Endothelial cell of umbilical vein (primary cell): ENCODE measurements at regions not wholly inside any gene's neighbourhood (a gene's known extent, or its start where the extent isn't known, plus 50 kb on each side); places are given as distances from the start of the nearest gene placed in this dataset.

Experiments
- BruUV-seq: library from RNA; stranded (reverse); fragments of 400-500 nt; replicated peaks from 2 replicates; lab custom pipeline; 2021; lab: Mats Ljungman, UMichigan
- CTCF ChIA-PET: fragments of 300-600, 350-600 bp; sonication (Branson Sonifier 250); formaldehyde crosslinking; loops from one replicate; lab custom pipeline; 2021; ENCODE audit warnings: antibody characterized with exemption, inconsistent platforms; lab: Charles Lee
- POLR2A ChIA-PET: fragments of 300-600, 350-600 bp; sonication (Branson Sonifier 250); formaldehyde crosslinking; loops from one replicate; lab custom pipeline; 2021; ENCODE audit warnings: antibody characterized with exemption, inconsistent platforms; lab: Charles Lee
- DNase-seq: peaks from one replicate; pipeline ENCODE4 v3.0.0-alpha.2; 2011; ENCODE audit warnings: low read depth, low spot score
- FAIRE-seq: peaks from 2 replicates; lab custom pipeline; 2011; peaks lifted over from hg19 to GRCh38; lab: Jason Lieb, UNC
- H2AFZ ChIP-seq: 2 replicates; pipeline ENCODE4 v1.6.0; 2012; ENCODE audit warnings: low read depth, low read length, control low read depth, inconsistent platforms
- H3K27ac ChIP-seq: 2 replicates; pipeline ENCODE4 v1.5.1; 2011; ENCODE audit warnings: low read depth, mild to moderate bottlenecking, control low read depth, low read length, moderate library complexity; ENCODE audit not compliant: insufficient read depth
- H3K27me3 ChIP-seq, 2 experiments: 2 replicates each; pipeline versions ENCODE4 v1.6.0 to v1.6.1; 2011; ENCODE audit warnings: low read length in 2 of 2, mixed read lengths in 1 of 2; ENCODE audit not compliant: control insufficient read depth in 2 of 2, insufficient read depth in 2 of 2
- H3K36me3 ChIP-seq, 2 experiments: 2 replicates in 1 of 2; 3 replicates in 1 of 2; pipeline ENCODE4 v1.5.1; 2011; ENCODE audit warnings: low read length in 2 of 2, mild to moderate bottlenecking in 1 of 2, moderate library complexity in 1 of 2; ENCODE audit not compliant: control insufficient read depth in 2 of 2, insufficient read depth in 2 of 2; ENCODE audit errors: extremely low read depth in 1 of 2
- H3K4me1 ChIP-seq: 3 replicates; pipeline ENCODE4 v1.5.1; 2011; ENCODE audit warnings: mild to moderate bottlenecking, low read length; ENCODE audit not compliant: control insufficient read depth, insufficient read depth; ENCODE audit errors: extremely low read depth
- H3K4me2 ChIP-seq: 2 replicates; pipeline ENCODE4 v1.6.1; 2011; ENCODE audit warnings: low read length, control low read depth, mixed read lengths; ENCODE audit not compliant: insufficient read depth
- H3K4me3 ChIP-seq, 3 experiments: fragments of 200-600 bp in 1 of 3; sonication (generic), shearing (Covaris generic) in 1 of 3; replicated peaks in 1 of 3; 2 replicates each; pipeline ENCODE4 v1.5.1; 2011 to 2016; ENCODE audit warnings: control low read depth in 3 of 3, low read length in 3 of 3, mild to moderate bottlenecking in 2 of 3, inconsistent platforms in 1 of 3, low read depth in 1 of 3, moderate library complexity in 1 of 3; ENCODE audit not compliant: insufficient read depth in 1 of 3
- H3K79me2 ChIP-seq: 2 replicates; pipeline ENCODE4 v1.6.0; 2012; ENCODE audit warnings: low read length, inconsistent platforms; ENCODE audit not compliant: control insufficient read depth, insufficient read depth
- H3K9ac ChIP-seq: replicated peaks from 2 replicates; pipeline ENCODE3; 2011; ENCODE audit warnings: low read length, control low read depth; ENCODE audit not compliant: insufficient read depth; ENCODE audit errors: extremely low read depth
- H3K9me1 ChIP-seq: replicated peaks from 3 replicates; pipeline ENCODE4 v1.6.0; 2011; ENCODE audit warnings: mild to moderate bottlenecking, low read length; ENCODE audit not compliant: control insufficient read depth, insufficient read depth; ENCODE audit errors: extremely low read depth
- H3K9me3 ChIP-seq: replicated peaks from 2 replicates; pipeline ENCODE4 v1.5.1; 2012; ENCODE audit warnings: low read length, inconsistent platforms; ENCODE audit not compliant: control insufficient read depth, insufficient read depth
- H4K20me1 ChIP-seq: replicated peaks from 2 replicates; pipeline ENCODE3; 2011; ENCODE audit warnings: mild to moderate bottlenecking, low read length; ENCODE audit not compliant: control insufficient read depth, insufficient read depth; ENCODE audit errors: extremely low read depth
- CTCF ChIP-seq, 2 donors: IDR thresholded peaks; 1 replicate in 1 of 2; 2 replicates in 1 of 2; pipeline ENCODE4 v1.5.1; 2011; ENCODE audit warnings: low read length in 2 of 2, mild to moderate bottlenecking in 2 of 2, moderate library complexity in 2 of 2, control low read depth in 1 of 2, inconsistent platforms in 1 of 2, low read depth in 1 of 2; ENCODE audit not compliant: insufficient read depth in 1 of 2; ENCODE audit errors: extremely low read depth in 1 of 2
- EZH2 ChIP-seq: IDR thresholded peaks from 2 replicates; pipeline ENCODE4 v1.6.1; 2012; ENCODE audit warnings: borderline replicate concordance, low read depth, mild to moderate bottlenecking, moderate library complexity, low read length, inconsistent platforms; ENCODE audit not compliant: severe bottlenecking
- FOS ChIP-seq: IDR thresholded peaks from 2 replicates; pipeline ENCODE4 v1.6.1; 2011; ENCODE audit warnings: mild to moderate bottlenecking, low read length, moderate library complexity, borderline replicate concordance; ENCODE audit not compliant: insufficient read depth
- GATA2 ChIP-seq: IDR thresholded peaks from 2 replicates; pipeline ENCODE4 v1.7.0; 2011; ENCODE audit warnings: low read depth, mild to moderate bottlenecking, moderate library complexity, mixed read lengths, low read length; ENCODE audit not compliant: insufficient read length, insufficient read depth
- JUN ChIP-seq: IDR thresholded peaks from 2 replicates; pipeline ENCODE4 v1.6.1; 2011; ENCODE audit warnings: borderline replicate concordance, low read depth; ENCODE audit not compliant: insufficient read length, insufficient read depth
- MAX ChIP-seq: IDR thresholded peaks from 2 replicates; pipeline ENCODE4 v1.6.1; 2011; ENCODE audit not compliant: insufficient read depth, insufficient read length
- MYC ChIP-seq: IDR thresholded peaks from one replicate; pipeline ENCODE4 v1.6.1; 2011; ENCODE audit warnings: mild to moderate bottlenecking, low read depth, low read length
- POLR2A ChIP-seq: IDR thresholded peaks from 2 replicates; pipeline ENCODE4 v1.6.1; 2012; ENCODE audit warnings: low read depth, mild to moderate bottlenecking, control low read depth, low read length
- POLR2AphosphoS5 ChIP-seq: IDR thresholded peaks from 2 replicates; pipeline ENCODE4 v1.6.1; 2012; ENCODE audit warnings: low read depth, mild to moderate bottlenecking, control low read depth, low read length, moderate library complexity; ENCODE audit not compliant: insufficient read depth
- dilution Hi-C: fragments of 300-500 bp; cut with MboI; formaldehyde crosslinking; loops from one replicate; pipeline ENCODE4 v1.15.0; 2019; ENCODE audit warnings: low sequenced_read_pairs; ENCODE audit not compliant: extremely low pct_ligation_motif_present
- intact Hi-C: fragments of 100-400 bp; cut with micrococcal nuclease; formaldehyde crosslinking; loops from one replicate; pipeline ENCODE4 v1.10.0; 2022

GRCh38 chr1:116852910-116853309 is 56.8 kb upstream of the PTGFRN start:
- intact Hi-C loops: loop anchor here (1.0 to 10.0 kb wide), 4 partner anchors 25 to 278 kb away; partner anchors contain the start of gene CD58
- no peak overlapping the region for H3K4me2 ChIP-seq

More at GRCh38 chr1:116852910-116853309, 56.8 kb upstream of the PTGFRN start:
- CTCF ChIA-PET: interaction anchor here (1.0 to 1.5 kb wide), 6 partner anchors 11 to 128 kb away, joined by 3 to 12 read pairs (median 10); no protein-coding TSS in a partner anchor
- Histone ChIP-seq H3K9ac (no peak overlapping the region), H3K9me3 (no peaks in the 10 kb centered on the region), H3K4me3 (no peak overlapping the region), H3K36me3 (no peaks in the 10 kb centered on the region), H4K20me1 (no peaks in the 10 kb centered on the region), H3K27ac (peak overlapping the region; percentile 72), H2AFZ (no peak overlapping the region), H3K4me1 (peaks cover 34% of the 10 kb centered on the region), H3K9me1 (no peaks in the 10 kb centered on the region), H3K27me3 (no peaks in the 10 kb centered on the region), H3K79me2 (no peaks in the 10 kb centered on the region)
- TF ChIP-seq CTCF (IDR thresholded peaks at IDR 0.05; ENCODE audit: extremely low read depth in 1 of 2, insufficient read depth in 1 of 2, low read depth in 1 of 2, low read length in 2 of 2) (no peak), GATA2 (no peak), JUN (no peak), POLR2A (no peak), EZH2 (no peak), POLR2AphosphoS5 (no peak), FOS (no peak), MAX (no peak), MYC (no peak)
- FAIRE-seq: no peak
- no TSS peak for BruUV-seq
- dilution Hi-C loops: no loop called here
- POLR2A ChIA-PET: no interaction called here
- DNase-seq: no peak
